ENCODE measurements at regions not wholly inside any gene's neighbourhood (a gene's known extent, or its start where the extent isn't known, plus 50 kb on each side); places are given as distances from the start of the nearest gene placed in this dataset.

- Mint-ChIP-seq H3K36me3 (ENCODE audit: low read depth) (no peaks in the 10 kb centered on the region), H3K4me1 (ENCODE audit: low read depth) (no peaks in the 10 kb centered on the region), H3K27me3 (no peaks in the 10 kb centered on the region), H3K27ac (no peak overlapping the region), H3K4me3 (no peak overlapping the region), H3K9me3 (peaks cover 1% of the 10 kb centered on the region)
- intact Hi-C loops (cut with micrococcal nuclease), result no loop called here
- ChIA-PET POLR2A (no interaction called here), CTCF (no interaction called here)
- no peak for TF ChIP-seq CTCF (IDR thresholded peaks at IDR 0.05)
- ATAC-seq (no peak), DNase-seq (no peak)
Observed at GRCh38 chr12:125919856-125920470, 854.7 kb downstream of the AACS start.

- Mint-ChIP-seq H3K36me3 (ENCODE audit: low read depth) (no peaks in the 10 kb centered on the region), H3K4me3 (no peak overlapping the region), H3K4me1 (ENCODE audit: low read depth) (no peaks in the 10 kb centered on the region), H3K9me3 (peaks cover 1% of the 10 kb centered on the region), H3K27me3 (no peaks in the 10 kb centered on the region), H3K27ac (no peak overlapping the region)
- DNase-seq (no peak), ATAC-seq (no peak)
- ChIA-PET POLR2A (no interaction called here), CTCF (no interaction called here)
- intact Hi-C loops (cut with micrococcal nuclease), result no loop called here
- no peak for TF ChIP-seq CTCF (IDR thresholded peaks at IDR 0.05)
Observed at GRCh38 chr12:125922330-125922729, 857.1 kb downstream of the AACS start.

- CTCF ChIA-PET, result no interaction called here
- Mint-ChIP-seq H3K27ac (no peak overlapping the region), H3K4me1 (ENCODE audit: low read depth) (no peaks in the 10 kb centered on the region), H3K4me3 (no peak overlapping the region), H3K9me3 (no peaks in the 10 kb centered on the region), H3K27me3 (no peaks in the 10 kb centered on the region), H3K36me3 (ENCODE audit: low read depth) (no peaks in the 10 kb centered on the region)
- no peak for ATAC-seq
- no peak for TF ChIP-seq CTCF (IDR thresholded peaks at IDR 0.05)
- intact Hi-C loops (cut with micrococcal nuclease), result no loop called here
- DNase-seq, result no peak
- POLR2A ChIA-PET, result no interaction called here
Observed at GRCh38 chr12:125936502-125936901, 871.3 kb downstream of the AACS start.

- TF ChIP-seq CTCF (IDR thresholded peaks at IDR 0.05), result no peak
- no peaks in the 10 kb centered on the region for H3K36me3 Mint-ChIP-seq (ENCODE audit: low read depth)
- no peak overlapping the region for H3K4me3 Mint-ChIP-seq
- ATAC-seq (no peak), DNase-seq (no peak)
- intact Hi-C loops (cut with micrococcal nuclease), result no loop called here
- POLR2A ChIA-PET, result no interaction called here
- H3K9me3 Mint-ChIP-seq, result peaks cover 2% of the 10 kb centered on the region
- no peaks in the 10 kb centered on the region for H3K27me3 Mint-ChIP-seq
- CTCF ChIA-PET, result no interaction called here
- H3K27ac Mint-ChIP-seq, result no peak overlapping the region
- H3K4me1 Mint-ChIP-seq (ENCODE audit: low read depth), result no peaks in the 10 kb centered on the region
Observed at GRCh38 chr12:125944446-125944845, 879.2 kb downstream of the AACS start.

GRCh38 chr12:125949471-125949870, 884.2 kb downstream of the AACS start:
- no peaks in the 10 kb centered on the region for H3K4me1 Mint-ChIP-seq (ENCODE audit: low read depth)
- H3K27ac Mint-ChIP-seq, result no peak overlapping the region
- no peaks in the 10 kb centered on the region for H3K27me3 Mint-ChIP-seq
- DNase-seq, result no peak
- H3K4me3 Mint-ChIP-seq, result no peak overlapping the region
- ATAC-seq, result no peak
- H3K9me3 Mint-ChIP-seq, result no peaks in the 10 kb centered on the region
- intact Hi-C loops (cut with micrococcal nuclease), result no loop called here
- H3K36me3 Mint-ChIP-seq (ENCODE audit: low read depth), result no peaks in the 10 kb centered on the region
- CTCF ChIA-PET, result no interaction called here
- TF ChIP-seq CTCF (IDR thresholded peaks at IDR 0.05), result no peak
- POLR2A ChIA-PET, result no interaction called here
